ENCODE measurements at regions not wholly inside any gene's neighbourhood (a gene's known extent, or its start where the extent isn't known, plus 50 kb on each side); places are given as distances from the start of the nearest gene placed in this dataset.

- no CpG with 5 or more reads among the region's 2 CpGs for WGBS (ENCODE audit: insufficient coverage)
- Histone ChIP-seq H3K36me3 (replicated peaks in 1 of 2; ENCODE audit: control extremely low read depth in 1 of 2, control insufficient read depth in 1 of 2, extremely low read depth in 1 of 2, insufficient read depth in 2 of 2, low read length in 1 of 2) (no peaks in the 10 kb centered on the region), H3K4me2 (replicated peaks; ENCODE audit: low read depth, low read length, poor library complexity, severe bottlenecking) (no peak overlapping the region), H3K9ac (ENCODE audit: low read length) (no peak overlapping the region), H3K9me3 (ENCODE audit: control extremely low read depth in 1 of 3, control insufficient read depth in 2 of 3, insufficient read depth in 1 of 3, low read length in 2 of 3) (peaks cover 0 to 12% (median 0%) of the 10 kb centered on the region in 3 donors), H3K27me3 (replicated peaks in 1 of 4; ENCODE audit: control extremely low read depth in 1 of 4, control insufficient read depth in 3 of 4, insufficient read depth in 4 of 4, low read length in 3 of 4) (no peaks in the 10 kb centered on the region), H3K79me2 (ENCODE audit: control insufficient read depth, insufficient read depth, low read length) (no peaks in the 10 kb centered on the region), H2AFZ (ENCODE audit: insufficient read depth, low read depth, low read length, poor library complexity, severe bottlenecking) (no peak overlapping the region), H4K20me1 (ENCODE audit: control insufficient read depth, insufficient read depth, low read length, poor library complexity, severe bottlenecking) (no peaks in the 10 kb centered on the region), H3K4me3 (ENCODE audit: control extremely low read depth in 1 of 5, extremely low read depth in 1 of 5, insufficient read depth in 1 of 5, low read depth in 2 of 5, low read length in 4 of 5) (no peak overlapping the region), H3K4me1 (ENCODE audit: control insufficient read depth in 2 of 2, insufficient read depth in 2 of 2, low read length in 2 of 2) (no peaks in the 10 kb centered on the region), H3K27ac (ENCODE audit: low read length in 2 of 2) (no peak overlapping the region)
- TF ChIP-seq EZH2 (IDR thresholded peaks at IDR 0.05; ENCODE audit: borderline replicate concordance, insufficient read depth, low read depth, low read length, poor library complexity, severe bottlenecking) (no peak), CTCF (IDR thresholded peaks at IDR 0.05) (no peak)
- peaks cover 3% of the 10 kb centered on the region for H3K9me3 Mint-ChIP-seq (ENCODE audit: insufficient read depth)
- ATAC-seq (ENCODE audit: low read depth) = no peak
- H3K27me3 Mint-ChIP-seq = peaks cover 4% of the 10 kb centered on the region
- ChIA-PET CTCF (interaction anchor here (1.9 kb wide), 1 partner anchor 80 kb away, joined by 5 read pairs; no protein-coding TSS in a partner anchor), POLR2A (no interaction called here)
- no peak for DNase-seq
- no peaks in the 10 kb centered on the region for H3K4me1 Mint-ChIP-seq
- intact Hi-C loops (cut with micrococcal nuclease) = no loop called here
- no peak overlapping the region for H3K4me3 Mint-ChIP-seq
- no peak overlapping the region for H3K27ac Mint-ChIP-seq
Measured at GRCh38 chr10:47231414-47231813, 68.6 kb upstream of the GDF10 start.

GRCh38 chr10:47233631-47234030, 66.4 kb upstream of the GDF10 start:
- POLR2A ChIA-PET = no interaction called here
- Mint-ChIP-seq H3K4me1 (no peaks in the 10 kb centered on the region), H3K27ac (no peak overlapping the region), H3K27me3 (no peaks in the 10 kb centered on the region), H3K4me3 (no peak overlapping the region), H3K9me3 (ENCODE audit: insufficient read depth) (peaks cover 3% of the 10 kb centered on the region)
- no peak for DNase-seq
- ATAC-seq (ENCODE audit: low read depth) = no peak
- Histone ChIP-seq H3K4me3 (ENCODE audit: control extremely low read depth in 1 of 5, extremely low read depth in 1 of 5, insufficient read depth in 1 of 5, low read depth in 2 of 5, low read length in 4 of 5) (no peak overlapping the region), H4K20me1 (ENCODE audit: control insufficient read depth, insufficient read depth, low read length, poor library complexity, severe bottlenecking) (no peaks in the 10 kb centered on the region), H3K4me2 (replicated peaks; ENCODE audit: low read depth, low read length, poor library complexity, severe bottlenecking) (no peak overlapping the region), H3K27ac (ENCODE audit: low read length in 2 of 2) (no peak overlapping the region), H3K4me1 (ENCODE audit: control insufficient read depth in 2 of 2, insufficient read depth in 2 of 2, low read length in 2 of 2) (no peaks in the 10 kb centered on the region), H3K36me3 (replicated peaks in 1 of 2; ENCODE audit: control extremely low read depth in 1 of 2, control insufficient read depth in 1 of 2, extremely low read depth in 1 of 2, insufficient read depth in 2 of 2, low read length in 1 of 2) (no peaks in the 10 kb centered on the region), H3K79me2 (ENCODE audit: control insufficient read depth, insufficient read depth, low read length) (no peaks in the 10 kb centered on the region), H3K9ac (ENCODE audit: low read length) (no peak overlapping the region), H3K9me3 (ENCODE audit: control extremely low read depth in 1 of 3, control insufficient read depth in 2 of 3, insufficient read depth in 1 of 3, low read length in 2 of 3) (peaks cover 0 to 7% (median 0%) of the 10 kb centered on the region in 3 donors), H3K27me3 (replicated peaks in 1 of 4; ENCODE audit: control extremely low read depth in 1 of 4, control insufficient read depth in 3 of 4, insufficient read depth in 4 of 4, low read length in 3 of 4) (no peaks in the 10 kb centered on the region), H2AFZ (ENCODE audit: insufficient read depth, low read depth, low read length, poor library complexity, severe bottlenecking) (no peak overlapping the region)
- CTCF ChIA-PET = no interaction called here
- TF ChIP-seq EZH2 (IDR thresholded peaks at IDR 0.05; ENCODE audit: borderline replicate concordance, insufficient read depth, low read depth, low read length, poor library complexity, severe bottlenecking) (no peak), CTCF (IDR thresholded peaks at IDR 0.05) (no peak)
- intact Hi-C loops (cut with micrococcal nuclease) = no loop called here
